Uterus (tissue), 3 donors: ENCODE measurements at regions not wholly inside any gene's neighbourhood (a gene's known extent, or its start where the extent isn't known, plus 50 kb on each side); places are given as distances from the start of the nearest gene placed in this dataset.

Source experiments
- DNase-seq, 2 donors: peaks; one replicate each; pipeline ENCODE4 v3.0.0-alpha.2; 2019 to 2020
- H3K27ac ChIP-seq, 2 donors: fragments of 200-600 bp; sonication (generic); 1 replicate in 1 of 2; 2 replicates in 1 of 2; pipeline ENCODE4 v1.5.1; 2016 to 2018
- H3K27me3 ChIP-seq, 2 donors: fragments of 200-600 bp; sonication (generic); one replicate each; pipeline ENCODE4 v1.5.1; 2018 to 2019; ENCODE audit warnings: control low read depth in 1 of 2
- H3K36me3 ChIP-seq, 2 donors: fragments of 200-600 bp; sonication (generic); one replicate each; pipeline ENCODE4 v1.5.1; 2019; ENCODE audit warnings: control low read depth in 1 of 2
- H3K4me1 ChIP-seq, 2 donors: fragments of 200-600 bp; sonication (generic); one replicate each; pipeline ENCODE4 v1.5.1; 2018 to 2019; ENCODE audit warnings: control low read depth in 1 of 2
- H3K4me3 ChIP-seq, 2 donors: fragments of 200-600 bp; sonication (generic); 1 replicate in 1 of 2; 2 replicates in 1 of 2; pipeline ENCODE4 v1.5.1; 2018 to 2019; ENCODE audit warnings: mild to moderate bottlenecking in 1 of 2
- H3K9me3 ChIP-seq, 2 donors: fragments of 200-600 bp; sonication (generic); one replicate each; pipeline ENCODE4 v1.5.1; 2019; ENCODE audit warnings: control low read depth in 1 of 2
- CTCF ChIP-seq, 4 experiments: fragments of 200-600 bp in 2 of 4; fragments of 450-650 bp in 2 of 4; sonication (generic) in 2 of 4; IDR thresholded peaks; one replicate each; pipeline ENCODE4 v1.5.1; 2016 to 2019; ENCODE audit warnings: antibody characterized with exemption in 4 of 4, mild to moderate bottlenecking in 2 of 4, moderate library complexity in 1 of 4
- POLR2A ChIP-seq, 2 donors: fragments of 450-650 bp; IDR thresholded peaks; one replicate each; pipeline ENCODE4 v1.6.1; 2016; ENCODE audit warnings: antibody characterized with exemption in 2 of 2, mild to moderate bottlenecking in 1 of 2, moderate library complexity in 1 of 2
- intact Hi-C: fragments of 100-400 bp; cut with DNase I; formaldehyde crosslinking; loops from one replicate; pipeline ENCODE4 v1.15.1; 2023; ENCODE audit warnings: low total_unique reads
- donor health status: DM: yes; HTN: yes; CAD: no.

GRCh38 chr9:135258461-135258860, 171.0 kb downstream of the OLFM1 start:
- intact Hi-C loops, result no loop called here
- no peak for DNase-seq
- Histone ChIP-seq H3K36me3 (no peaks in the 10 kb centered on the region), H3K4me3 (no peak overlapping the region), H3K9me3 (no peaks in the 10 kb centered on the region), H3K4me1 (no peaks in the 10 kb centered on the region), H3K27ac (no peak overlapping the region), H3K27me3 (no peaks in the 10 kb centered on the region)
- TF ChIP-seq CTCF (IDR thresholded peaks at IDR 0.05) (no peak), POLR2A (IDR thresholded peaks at IDR 0.05) (no peak)

- H3K36me3 ChIP-seq, result no peaks in the 10 kb centered on the region
- H3K27ac ChIP-seq, result no peak overlapping the region
- intact Hi-C loops, result no loop called here
- H3K9me3 ChIP-seq, result no peaks in the 10 kb centered on the region
- no peaks in the 10 kb centered on the region for H3K27me3 ChIP-seq
- no peak for DNase-seq
- H3K4me1 ChIP-seq, result no peaks in the 10 kb centered on the region
- H3K4me3 ChIP-seq, result no peak overlapping the region
- no peak for TF ChIP-seq POLR2A (IDR thresholded peaks at IDR 0.05)
Observed at GRCh38 chr9:135259273-135259672, 171.8 kb downstream of the OLFM1 start.

- no peak for DNase-seq
- Histone ChIP-seq H3K36me3 (no peaks in the 10 kb centered on the region), H3K27me3 (no peaks in the 10 kb centered on the region), H3K4me1 (no peaks in the 10 kb centered on the region), H3K9me3 (no peaks in the 10 kb centered on the region), H3K4me3 (no peak overlapping the region), H3K27ac (no peak overlapping the region)
- intact Hi-C loops, result no loop called here
- TF ChIP-seq CTCF (IDR thresholded peaks at IDR 0.05) (no peak), POLR2A (IDR thresholded peaks at IDR 0.05) (no peak)
Observed at GRCh38 chr9:135260221-135261180, 173.0 kb downstream of the OLFM1 start.

- Histone ChIP-seq H3K27ac (no peak overlapping the region), H3K9me3 (no peaks in the 10 kb centered on the region), H3K27me3 (no peaks in the 10 kb centered on the region), H3K36me3 (no peaks in the 10 kb centered on the region), H3K4me1 (no peaks in the 10 kb centered on the region), H3K4me3 (no peak overlapping the region)
- intact Hi-C loops, result no loop called here
- TF ChIP-seq CTCF (IDR thresholded peaks at IDR 0.05), result no peak
- no peak for TF ChIP-seq POLR2A (IDR thresholded peaks at IDR 0.05)
- DNase-seq, result no peak
Observed at GRCh38 chr9:135262248-135262647, 174.8 kb downstream of the OLFM1 start.

- Histone ChIP-seq H3K27ac (no peak overlapping the region), H3K36me3 (no peaks in the 10 kb centered on the region), H3K9me3 (no peaks in the 10 kb centered on the region), H3K4me3 (no peak overlapping the region), H3K27me3 (no peaks in the 10 kb centered on the region), H3K4me1 (no peaks in the 10 kb centered on the region)
- DNase-seq, result no peak
- no peak for TF ChIP-seq POLR2A (IDR thresholded peaks at IDR 0.05)
- intact Hi-C loops, result no loop called here
Observed at GRCh38 chr9:135263511-135263910, 176.0 kb downstream of the OLFM1 start.

GRCh38 chr9:135265931-135266330, 178.5 kb downstream of the OLFM1 start:
- Histone ChIP-seq H3K4me3 (no peak overlapping the region), H3K9me3 (no peaks in the 10 kb centered on the region), H3K27ac (no peak overlapping the region), H3K27me3 (no peaks in the 10 kb centered on the region), H3K36me3 (no peaks in the 10 kb centered on the region), H3K4me1 (no peaks in the 10 kb centered on the region)
- intact Hi-C loops, result no loop called here
- TF ChIP-seq POLR2A (IDR thresholded peaks at IDR 0.05) (no peak), CTCF (IDR thresholded peaks at IDR 0.05) (no peak)
- no peak for DNase-seq
